HEK293 (cell line): ENCODE measurements at regions not wholly inside any gene's neighbourhood (a gene's known extent, or its start where the extent isn't known, plus 50 kb on each side); places are given as distances from the start of the nearest gene placed in this dataset.

Experiments used
- EGR2 ChIP-seq: fragments of 450-650 bp; formaldehyde crosslinking; IDR thresholded peaks from 2 replicates; pipeline ENCODE4 v1.5.1; 2016; ENCODE audit warnings: low read depth, missing biosample characterization, missing genetic modification characterization
- FEZF1 ChIP-seq: fragments of 450-650 bp; formaldehyde crosslinking; IDR thresholded peaks from 2 replicates; pipeline ENCODE4 v1.5.1; 2016; ENCODE audit warnings: missing biosample characterization, missing genetic modification characterization
- MYNN ChIP-seq: fragments of 450-650 bp; formaldehyde crosslinking; IDR thresholded peaks from 2 replicates; pipeline ENCODE4 v1.5.1; 2016; ENCODE audit warnings: missing biosample characterization, missing genetic modification characterization, borderline replicate concordance
- REPIN1 ChIP-seq: fragments of 450-650 bp; formaldehyde crosslinking; IDR thresholded peaks from 2 replicates; pipeline ENCODE4 v1.5.1; 2017; ENCODE audit warnings: missing biosample characterization, missing genetic modification characterization, low read depth
- TRIM28 ChIP-seq: IDR thresholded peaks from 2 replicates; pipeline ENCODE4 v1.6.1; 2011; ENCODE audit warnings: low read length, control low read depth, borderline replicate concordance
- WT1 ChIP-seq: fragments of 450-650 bp; formaldehyde crosslinking; IDR thresholded peaks from 2 replicates; pipeline ENCODE4 v1.5.1; 2016; ENCODE audit warnings: missing biosample characterization, missing genetic modification characterization
- YY1 ChIP-seq: fragments of 450-650 bp; formaldehyde crosslinking; IDR thresholded peaks from 2 replicates; pipeline ENCODE4 v1.5.1; 2018; ENCODE audit warnings: missing biosample characterization, missing genetic modification characterization
- ZFP41 ChIP-seq: fragments of 450-650 bp; formaldehyde crosslinking; IDR thresholded peaks from 2 replicates; pipeline ENCODE4 v1.5.1; 2016; ENCODE audit warnings: missing biosample characterization, missing genetic modification characterization, borderline replicate concordance
- ZNF324 ChIP-seq: fragments of 450-650 bp; formaldehyde crosslinking; IDR thresholded peaks from 2 replicates; pipeline ENCODE4 v1.5.1; 2016; ENCODE audit warnings: missing biosample characterization, missing genetic modification characterization
- ZNF544 ChIP-seq: fragments of 450-650 bp; formaldehyde crosslinking; IDR thresholded peaks from 2 replicates; pipeline ENCODE4 v1.5.0; 2017; ENCODE audit warnings: missing biosample characterization, missing genetic modification characterization
- ZNF639 ChIP-seq: fragments of 450-650 bp; formaldehyde crosslinking; IDR thresholded peaks from 2 replicates; pipeline ENCODE4 v1.5.1; 2016; ENCODE audit warnings: missing biosample characterization, missing genetic modification characterization
- ZNF707 ChIP-seq: fragments of 450-650 bp; formaldehyde crosslinking; IDR thresholded peaks from 2 replicates; pipeline ENCODE4 v1.5.1; 2016; ENCODE audit warnings: missing biosample characterization, missing genetic modification characterization
- TF ChIP-seq, protein P1 (sequence below): fragments of 450-650 bp; formaldehyde crosslinking; IDR thresholded peaks from 2 replicates; pipeline ENCODE4 v1.5.1; 2016; ENCODE audit warnings: missing biosample characterization, missing genetic modification characterization
- TF ChIP-seq, protein P2 (sequence below): fragments of 450-650 bp; formaldehyde crosslinking; optimal IDR thresholded peaks from 2 replicates; pipeline ENCODE3; 2016; ENCODE audit warnings: missing biosample characterization, mild to moderate bottlenecking, missing genetic modification characterization

DNA sequence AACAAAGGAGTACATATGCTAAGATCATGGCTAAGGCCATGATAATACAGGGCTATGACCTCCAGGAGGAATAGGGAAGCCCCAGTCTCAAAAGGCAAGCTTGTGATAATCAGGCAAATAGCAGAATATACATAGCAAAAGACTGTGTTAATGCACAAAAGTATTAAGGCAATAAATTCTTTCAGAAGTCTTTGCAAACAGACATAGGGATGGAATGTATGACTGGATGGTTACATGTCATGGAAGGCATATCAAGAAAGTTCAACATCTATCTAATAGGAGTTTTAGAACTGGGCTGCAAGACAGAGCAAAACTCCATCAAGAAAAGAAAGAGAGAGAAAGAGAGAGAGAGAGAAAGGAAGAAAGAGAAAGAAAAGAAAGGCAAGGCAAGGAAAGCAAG is 264.5 kb upstream of the CDH6 start:
- TF ChIP-seq, protein P1, sequence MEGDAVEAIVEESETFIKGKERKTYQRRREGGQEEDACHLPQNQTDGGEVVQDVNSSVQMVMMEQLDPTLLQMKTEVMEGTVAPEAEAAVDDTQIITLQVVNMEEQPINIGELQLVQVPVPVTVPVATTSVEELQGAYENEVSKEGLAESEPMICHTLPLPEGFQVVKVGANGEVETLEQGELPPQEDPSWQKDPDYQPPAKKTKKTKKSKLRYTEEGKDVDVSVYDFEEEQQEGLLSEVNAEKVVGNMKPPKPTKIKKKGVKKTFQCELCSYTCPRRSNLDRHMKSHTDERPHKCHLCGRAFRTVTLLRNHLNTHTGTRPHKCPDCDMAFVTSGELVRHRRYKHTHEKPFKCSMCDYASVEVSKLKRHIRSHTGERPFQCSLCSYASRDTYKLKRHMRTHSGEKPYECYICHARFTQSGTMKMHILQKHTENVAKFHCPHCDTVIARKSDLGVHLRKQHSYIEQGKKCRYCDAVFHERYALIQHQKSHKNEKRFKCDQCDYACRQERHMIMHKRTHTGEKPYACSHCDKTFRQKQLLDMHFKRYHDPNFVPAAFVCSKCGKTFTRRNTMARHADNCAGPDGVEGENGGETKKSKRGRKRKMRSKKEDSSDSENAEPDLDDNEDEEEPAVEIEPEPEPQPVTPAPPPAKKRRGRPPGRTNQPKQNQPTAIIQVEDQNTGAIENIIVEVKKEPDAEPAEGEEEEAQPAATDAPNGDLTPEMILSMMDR (tag by site-specific recombination): no peak
- TF ChIP-seq ZNF544 (tag by site-specific recombination) (no peak), EGR2 (no peak), ZNF324 (tag by site-specific recombination) (no peak), ZFP41 (tag by site-specific recombination) (no peak), REPIN1 (tag by site-specific recombination) (no peak), TRIM28 (no peak), WT1 (tag by site-specific recombination) (no peak), ZNF707 (no peak), FEZF1 (tag by site-specific recombination) (no peak), ZNF639 (tag by site-specific recombination) (no peak), YY1 (tag by site-specific recombination) (no peak), MYNN (tag by site-specific recombination) (no peak)
- TF ChIP-seq, protein P2, sequence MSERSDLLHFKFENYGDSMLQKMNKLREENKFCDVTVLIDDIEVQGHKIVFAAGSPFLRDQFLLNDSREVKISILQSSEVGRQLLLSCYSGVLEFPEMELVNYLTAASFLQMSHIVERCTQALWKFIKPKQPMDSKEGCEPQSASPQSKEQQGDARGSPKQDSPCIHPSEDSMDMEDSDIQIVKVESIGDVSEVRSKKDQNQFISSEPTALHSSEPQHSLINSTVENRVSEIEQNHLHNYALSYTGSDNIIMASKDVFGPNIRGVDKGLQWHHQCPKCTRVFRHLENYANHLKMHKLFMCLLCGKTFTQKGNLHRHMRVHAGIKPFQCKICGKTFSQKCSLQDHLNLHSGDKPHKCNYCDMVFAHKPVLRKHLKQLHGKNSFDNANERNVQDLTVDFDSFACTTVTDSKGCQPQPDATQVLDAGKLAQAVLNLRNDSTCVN (tag by site-specific recombination): no peak
